CD4-positive, alpha-beta T cell treated with Interleukin-15 for 4 hours (primary cell): ENCODE measurements at regions not wholly inside any gene's neighbourhood (a gene's known extent, or its start where the extent isn't known, plus 50 kb on each side); places are given as distances from the start of the nearest gene placed in this dataset.

Source experiments
- DNase-seq: peaks from one replicate; pipeline ENCODE4 v3.0.0-alpha.2; 2020; ENCODE audit warnings: low spot score

DNA sequence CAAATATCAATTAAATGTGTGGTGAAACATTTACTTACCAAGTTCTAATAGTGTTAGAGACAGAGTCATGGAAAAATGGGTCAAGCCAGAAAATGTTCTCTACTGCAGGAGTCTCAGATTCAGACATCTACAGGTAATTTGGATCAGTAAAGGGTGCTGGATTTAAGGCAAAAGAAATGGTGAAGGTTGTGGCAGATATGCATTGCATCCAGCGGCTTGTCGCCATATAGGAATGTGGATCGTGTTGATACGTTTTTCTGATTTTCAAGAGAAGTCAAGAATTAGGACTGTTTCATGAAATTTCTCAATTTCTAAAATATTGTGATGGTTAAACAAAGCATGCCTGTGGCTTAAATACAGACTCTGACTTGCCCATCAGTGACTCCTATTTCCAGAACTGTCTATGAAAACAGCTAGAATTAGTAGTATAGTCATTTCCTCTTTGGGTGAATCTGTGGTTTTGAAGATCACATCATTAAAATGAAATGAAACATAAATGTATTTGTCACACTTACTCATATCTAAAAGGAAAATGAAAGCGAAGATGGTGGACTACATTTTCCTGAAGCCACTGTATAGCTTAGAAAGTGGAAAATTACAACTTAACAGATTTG lies 110.1 kb upstream of the VEGFC start:
- no peak for DNase-seq

DNA sequence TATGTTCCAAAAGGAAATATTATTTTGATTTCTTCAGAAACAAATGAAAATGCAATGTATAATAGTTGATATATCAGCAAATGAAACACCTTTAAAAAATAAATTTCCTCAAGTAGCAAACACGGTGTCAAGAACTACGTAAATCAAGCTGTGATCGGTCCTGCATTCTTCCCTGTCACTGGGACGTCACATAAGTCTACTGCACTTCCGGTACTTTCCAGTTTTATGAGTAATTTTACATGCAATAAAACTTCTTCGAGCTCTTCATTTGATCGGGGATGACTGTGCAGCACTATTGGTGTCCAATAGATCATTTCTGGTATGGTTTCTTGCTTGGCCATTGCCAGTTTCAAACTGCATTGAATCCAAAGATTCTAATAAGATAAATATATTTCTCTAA lies 114.0 kb upstream of the VEGFC start:
- DNase-seq = no peak

DNA sequence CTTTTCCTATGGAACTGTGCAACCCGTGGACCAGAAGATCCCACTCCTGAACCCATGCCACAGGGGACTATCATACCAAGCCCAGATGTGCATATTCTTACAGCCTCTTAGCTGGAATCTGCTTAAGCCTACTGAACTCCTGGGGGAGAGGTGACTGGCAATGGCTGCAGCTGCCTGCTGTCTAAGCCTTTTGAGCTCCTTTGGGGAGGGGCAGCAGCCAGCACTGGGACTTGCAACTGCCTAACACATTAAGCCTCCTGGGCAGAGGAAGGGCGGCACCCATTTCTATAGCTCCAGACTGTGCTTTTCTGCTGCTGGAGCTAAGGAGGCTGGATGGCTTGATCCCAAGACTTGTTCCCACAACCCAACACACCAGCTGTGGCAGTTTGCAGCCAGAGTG lies 117.9 kb upstream of the VEGFC start:
- DNase-seq = no peak

DNA sequence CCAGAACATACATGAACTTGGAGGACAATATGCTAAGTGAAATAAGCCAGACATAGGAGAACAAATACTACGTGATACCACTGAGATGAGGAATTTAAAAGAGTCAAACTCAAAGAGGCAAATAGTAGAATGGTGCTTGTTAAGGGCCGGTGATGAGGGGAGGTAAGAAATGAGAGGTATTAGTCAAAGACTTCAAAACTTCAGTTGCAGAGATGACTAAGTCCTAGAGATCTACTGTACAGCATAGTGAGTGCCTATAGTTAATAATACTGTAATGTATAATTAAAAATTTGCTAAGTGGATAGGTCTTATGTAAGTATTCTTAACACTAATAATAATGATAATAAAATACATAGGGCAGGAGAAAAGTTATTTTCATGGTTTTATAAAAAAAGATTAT lies 126.9 kb upstream of the VEGFC start:
- DNase-seq = no peak

DNA sequence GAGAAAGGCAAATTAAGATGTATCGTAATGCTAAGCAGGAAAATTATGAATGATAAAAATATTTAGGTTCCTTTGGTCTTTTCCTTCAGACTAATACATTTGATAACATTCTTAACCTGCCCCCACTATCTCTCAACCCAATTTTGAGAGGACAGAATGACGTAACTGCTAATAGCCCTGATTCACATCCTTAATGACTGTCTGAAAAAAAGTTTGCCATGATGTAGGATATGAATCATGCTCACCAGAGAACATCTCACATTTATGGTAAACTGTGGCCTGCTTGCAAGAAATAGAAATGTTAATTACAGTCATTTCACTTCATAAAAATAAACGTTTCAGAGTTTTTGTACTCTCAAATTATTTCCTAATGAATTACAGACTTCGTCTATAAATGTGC lies 128.0 kb upstream of the VEGFC start:
- DNase-seq = no peak

DNA sequence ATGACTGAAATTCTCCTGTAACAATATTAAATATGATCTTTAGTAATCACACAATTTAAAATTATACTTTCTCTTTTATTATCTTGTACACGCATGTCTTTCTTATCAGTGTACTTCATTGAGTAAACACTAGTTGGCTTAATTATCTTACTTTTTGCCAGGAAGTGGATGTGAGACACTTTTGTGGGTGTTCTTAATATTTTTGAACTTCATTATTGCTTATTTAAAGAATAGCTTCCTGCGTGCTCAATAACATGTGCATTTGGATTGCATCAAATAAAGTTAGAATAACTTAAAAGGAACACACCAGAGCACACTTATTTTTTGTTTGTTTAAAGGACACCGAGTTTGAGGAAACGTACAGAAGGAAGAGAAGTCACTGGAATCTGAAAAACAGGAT lies 128.5 kb upstream of the VEGFC start:
- DNase-seq = no peak

DNA sequence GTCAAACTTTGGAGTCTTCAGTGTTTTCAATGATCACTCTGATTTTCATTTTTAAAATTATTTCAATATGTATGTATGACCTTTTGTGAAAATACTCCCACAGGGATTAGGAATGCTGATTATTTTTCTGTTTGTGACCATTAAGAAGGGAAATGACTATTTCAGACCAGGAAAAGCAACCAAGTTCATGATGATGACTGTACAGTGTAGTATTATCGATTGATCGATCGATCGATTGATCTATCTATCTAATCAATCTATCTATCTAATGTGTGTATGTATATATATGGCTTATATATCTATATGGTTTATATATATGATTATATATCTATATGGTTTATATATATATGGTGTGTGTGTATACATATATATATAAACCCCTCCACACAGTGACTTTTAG lies 131.5 kb upstream of the VEGFC start:
- DNase-seq = no peak

DNA sequence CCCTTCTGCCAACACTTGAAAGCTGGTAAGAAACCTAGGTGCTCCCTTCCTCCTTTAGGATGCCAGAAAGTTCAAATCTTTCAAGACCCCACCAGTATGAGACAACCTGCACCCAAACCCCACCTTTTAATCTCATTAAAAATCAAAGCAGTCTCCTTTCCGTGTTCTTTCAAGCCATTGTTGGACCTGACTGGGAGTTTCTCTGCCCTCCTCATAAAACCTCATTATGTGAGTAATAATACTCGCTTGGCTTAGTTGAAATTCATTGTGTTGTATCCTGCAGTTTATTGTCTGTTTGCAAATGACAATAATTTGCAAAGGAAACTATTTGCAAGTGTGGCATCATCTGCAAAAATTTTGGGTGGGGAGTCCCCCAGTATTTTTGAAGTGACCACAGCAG lies 133.2 kb upstream of the VEGFC start:
- DNase-seq = no peak

DNA sequence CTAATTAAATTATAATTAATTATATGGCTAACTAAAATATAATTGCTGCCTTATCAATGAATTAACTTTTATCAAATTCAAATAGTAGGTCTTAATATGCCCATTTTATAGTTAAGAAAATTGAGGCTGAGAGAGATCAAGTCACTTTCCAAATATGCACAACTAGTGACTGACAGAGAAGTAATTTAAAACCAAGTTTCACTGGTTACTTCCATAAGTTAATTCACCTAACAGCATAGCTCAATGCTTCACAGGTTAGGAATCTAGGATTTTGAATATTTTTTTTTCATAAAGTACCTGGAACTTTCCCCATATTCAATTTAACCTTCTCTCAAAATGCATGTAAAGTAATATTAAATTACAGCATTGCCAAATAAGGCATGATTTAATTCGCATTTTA lies 134.4 kb upstream of the VEGFC start:
- no peak for DNase-seq

DNA sequence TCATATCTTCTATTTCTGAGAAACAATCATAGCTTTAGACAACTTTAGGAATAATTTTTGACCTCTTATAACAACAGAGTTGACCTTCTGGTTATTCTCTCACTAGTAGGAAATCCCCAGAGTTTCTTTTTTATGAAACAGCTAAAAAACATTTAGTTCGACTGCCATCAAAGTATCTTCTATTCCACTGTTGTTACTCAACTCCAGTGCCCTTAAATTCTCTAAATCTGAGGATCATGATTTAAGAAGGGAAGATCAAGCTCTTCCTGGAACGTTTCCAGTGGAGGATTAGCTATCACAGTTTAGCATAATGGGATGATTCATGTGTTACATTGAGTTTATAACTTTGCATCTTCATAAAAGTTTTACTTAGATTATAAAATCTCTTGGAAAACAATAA lies 134.9 kb upstream of the VEGFC start:
- DNase-seq = no peak

DNA sequence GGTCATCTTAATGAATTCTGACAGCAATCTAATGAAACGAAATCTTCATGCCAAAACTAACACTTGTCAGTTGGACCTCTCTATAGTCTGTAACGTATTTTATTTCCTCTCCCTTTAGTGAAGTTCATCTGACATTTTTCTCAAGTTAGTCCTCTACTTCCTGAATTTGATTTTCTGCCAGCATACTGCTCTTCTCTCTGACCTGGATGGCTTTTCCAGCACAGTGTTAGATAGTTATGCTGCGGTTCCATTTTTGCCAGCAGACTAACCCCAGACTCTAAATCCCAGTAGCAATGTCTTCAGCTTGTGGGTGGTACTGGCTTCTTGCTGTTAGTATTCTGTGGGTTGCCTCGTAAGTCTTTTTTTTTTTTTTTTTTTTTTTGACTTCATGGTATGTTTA lies 146.7 kb upstream of the VEGFC start:
- DNase-seq = no peak

DNA sequence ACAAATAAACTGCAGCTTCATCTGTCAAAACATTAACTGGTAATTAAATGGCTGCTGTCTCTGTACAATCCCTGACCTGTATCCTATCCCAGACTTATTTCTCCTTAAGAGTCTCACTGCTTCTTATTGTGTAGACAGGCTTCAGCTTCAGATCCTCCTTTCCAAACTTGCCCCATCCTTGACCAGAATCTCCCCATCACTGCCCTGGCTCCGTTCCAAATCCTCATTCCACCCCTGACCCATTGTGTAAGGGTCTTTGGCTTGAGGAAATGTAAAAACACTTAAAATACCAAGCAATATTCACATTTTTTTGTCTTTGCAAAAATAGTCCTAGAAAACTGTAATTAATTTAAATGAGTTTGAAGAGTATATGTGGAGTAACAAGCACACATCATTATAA lies 152.6 kb upstream of the VEGFC start:
- no peak for DNase-seq

DNA sequence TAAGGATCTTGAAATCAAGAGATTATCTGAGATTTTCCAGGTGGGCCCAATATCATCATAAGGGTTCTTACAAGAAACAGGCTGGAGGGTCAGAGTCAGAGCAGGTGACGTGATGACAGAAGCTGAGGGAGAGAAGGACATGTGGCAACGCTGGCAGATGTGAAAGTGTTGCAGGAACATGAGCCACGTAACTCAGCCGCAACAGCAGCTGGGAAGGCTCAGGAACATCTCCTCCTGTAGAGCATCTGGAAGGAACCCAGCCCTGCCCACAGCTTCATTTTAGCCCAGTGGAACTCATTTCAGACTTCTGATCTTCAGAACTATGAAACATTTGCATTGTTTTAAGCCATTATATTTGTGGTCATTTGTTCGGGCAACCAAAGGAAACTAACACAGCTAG lies 156.3 kb upstream of the VEGFC start:
- no peak for DNase-seq

DNA sequence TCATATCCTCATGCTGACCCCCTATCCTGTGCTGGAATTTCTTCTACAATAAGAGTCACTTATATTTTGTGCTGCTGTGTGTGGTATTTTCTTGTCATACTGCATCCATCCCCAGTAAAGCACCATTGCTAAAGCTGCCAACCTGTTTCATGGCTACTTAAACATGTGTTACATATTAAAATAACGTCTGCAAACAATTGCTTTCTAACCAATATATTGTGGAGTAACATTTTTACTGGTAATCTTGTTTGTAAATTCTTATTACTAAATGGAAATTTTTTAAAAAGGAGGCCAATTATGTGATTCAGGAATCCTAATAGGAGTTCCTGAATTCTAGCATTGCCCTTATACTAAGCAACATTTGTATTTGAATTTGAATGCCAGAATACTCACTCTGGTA lies 160.3 kb upstream of the VEGFC start:
- DNase-seq = no peak

DNA sequence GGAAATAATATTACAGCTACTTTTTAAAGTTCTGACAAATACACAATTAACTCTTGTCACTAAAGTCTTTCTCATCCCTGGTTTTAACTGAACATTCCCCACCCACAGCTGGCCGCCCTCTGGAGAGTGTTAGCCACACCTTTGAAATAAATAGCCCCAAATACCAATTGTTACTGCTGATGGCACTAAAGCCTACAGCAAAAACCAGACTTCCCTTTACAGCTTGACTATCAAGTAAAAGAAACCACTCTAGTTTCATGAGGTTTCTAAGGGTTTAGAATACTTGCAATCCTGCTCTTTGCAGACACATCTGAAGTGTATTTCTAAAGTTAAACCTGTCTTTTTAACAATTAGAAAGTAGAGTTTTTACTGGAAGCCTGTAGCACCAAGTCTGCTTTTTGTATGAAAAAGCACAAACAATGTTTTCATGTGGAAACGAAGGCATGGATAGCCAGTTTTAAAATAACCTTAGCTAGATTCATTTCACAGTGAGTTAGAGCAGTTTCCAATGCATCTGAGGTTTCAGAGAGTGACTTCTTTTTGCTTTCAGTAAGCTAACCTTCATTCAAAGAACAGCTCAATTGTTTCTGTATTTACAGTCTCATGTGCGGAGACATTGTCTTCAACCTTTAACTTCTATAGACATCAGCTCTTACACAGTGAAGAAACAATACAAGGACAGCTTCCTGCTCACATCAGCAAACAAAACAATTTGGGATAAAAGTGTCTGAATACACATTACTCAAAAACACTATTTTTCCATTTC lies 164.8 kb upstream of the VEGFC start:
- no peak for DNase-seq

DNA sequence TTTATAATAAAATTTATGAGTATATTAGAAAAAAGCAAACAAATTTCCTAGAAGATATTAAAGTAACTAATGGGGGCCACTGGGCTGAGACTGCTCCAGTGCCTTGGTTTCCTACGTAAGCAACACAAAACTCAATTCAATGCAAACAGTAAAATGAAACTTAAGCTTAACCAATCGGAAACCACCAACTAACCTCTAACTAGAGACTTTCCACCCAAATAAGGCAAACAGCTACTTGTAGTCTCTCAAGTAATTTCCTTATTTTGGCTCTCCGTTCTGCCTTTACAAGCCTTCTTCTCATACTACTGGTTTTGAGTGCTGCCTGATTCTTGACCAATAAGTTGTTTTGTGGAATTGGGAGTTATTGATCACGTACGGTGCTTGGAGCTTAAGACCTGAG lies 167.3 kb upstream of the VEGFC start:
- DNase-seq = no peak

DNA sequence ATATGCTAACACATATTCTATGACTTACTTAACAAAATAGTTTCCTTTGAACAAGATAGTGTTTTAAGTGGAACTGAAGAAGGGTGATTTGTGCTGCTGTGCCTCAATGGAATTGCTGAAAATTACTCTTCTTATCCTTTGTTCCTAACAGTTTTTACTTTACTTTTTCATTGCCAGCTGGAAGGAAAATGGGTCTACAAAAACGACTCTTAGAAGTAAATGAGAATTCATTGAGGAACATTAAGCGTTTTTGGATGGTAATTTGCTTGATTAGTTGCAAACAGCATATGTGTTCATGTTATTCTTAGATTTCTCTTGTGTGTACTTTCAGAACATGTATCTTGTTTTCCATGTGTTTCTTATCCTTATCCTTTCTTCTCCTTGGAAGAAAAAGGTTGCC lies 170.4 kb upstream of the VEGFC start:
- DNase-seq = no peak

DNA sequence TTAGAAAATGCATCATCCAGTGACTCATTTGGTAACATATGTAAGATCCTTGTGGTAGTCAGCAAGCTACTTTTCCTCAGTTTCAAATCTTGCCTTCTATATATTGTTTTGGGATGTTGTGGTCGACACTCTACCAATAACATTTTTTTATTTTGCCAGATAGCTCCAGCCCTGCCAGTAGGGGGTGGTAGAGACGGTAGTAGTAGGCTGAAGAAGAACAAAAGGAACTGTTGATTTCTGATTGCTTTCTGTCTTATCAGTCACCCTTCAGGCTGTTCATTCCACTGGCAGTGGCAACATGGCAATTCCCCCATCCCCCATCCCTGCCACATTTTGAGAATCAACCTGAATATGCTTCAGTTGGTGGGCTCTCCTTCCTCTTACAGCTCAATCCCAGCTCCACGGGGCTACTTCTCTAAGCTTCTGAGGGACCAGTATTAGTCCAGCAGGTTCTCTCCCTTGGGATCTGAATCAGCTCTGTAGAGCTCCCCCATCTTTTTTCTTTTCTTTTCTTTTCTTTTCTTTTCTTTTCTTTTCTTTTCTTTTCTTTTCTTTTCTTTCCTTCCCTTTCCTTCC lies 171.5 kb upstream of the VEGFC start:
- no peak for DNase-seq

DNA sequence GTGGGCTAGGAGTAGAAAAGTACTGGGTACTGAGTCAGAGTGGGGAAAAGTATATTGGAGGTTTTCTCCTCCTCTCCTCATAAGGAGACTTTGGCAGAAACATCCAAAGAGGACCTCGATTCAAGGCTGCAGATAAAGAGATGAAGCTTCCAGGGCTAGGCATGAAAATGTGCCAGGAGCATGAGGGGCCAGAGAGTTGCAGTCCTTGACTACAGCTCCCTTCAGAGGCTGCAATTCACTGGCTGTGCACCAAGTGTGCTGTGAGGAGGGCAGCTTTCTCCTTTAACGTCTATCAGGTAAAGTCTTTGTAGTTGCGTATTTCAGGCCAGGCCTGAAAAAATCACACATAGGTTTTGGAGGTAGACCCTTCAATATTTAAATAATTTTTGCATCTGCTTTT lies 174.9 kb upstream of the VEGFC start:
- DNase-seq = no peak

DNA sequence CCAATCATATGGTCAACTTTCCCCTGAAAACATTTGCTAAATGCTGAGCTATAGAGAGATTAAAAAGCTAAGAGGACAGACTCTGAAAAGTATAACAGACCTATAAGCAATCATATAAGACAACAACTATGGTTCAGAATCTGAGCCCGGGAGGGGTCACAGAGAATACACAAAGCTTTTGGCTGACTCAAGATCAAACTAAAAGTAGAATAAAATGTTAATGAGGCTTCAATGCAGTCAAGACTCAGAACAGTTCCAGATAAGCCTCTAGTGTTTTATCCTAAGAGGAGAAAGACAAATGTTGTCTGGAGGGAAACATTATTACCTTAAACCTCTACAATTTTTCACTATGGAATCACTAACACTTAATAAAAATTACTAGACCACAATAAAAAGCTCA lies 175.4 kb upstream of the VEGFC start:
- DNase-seq = no peak

DNA sequence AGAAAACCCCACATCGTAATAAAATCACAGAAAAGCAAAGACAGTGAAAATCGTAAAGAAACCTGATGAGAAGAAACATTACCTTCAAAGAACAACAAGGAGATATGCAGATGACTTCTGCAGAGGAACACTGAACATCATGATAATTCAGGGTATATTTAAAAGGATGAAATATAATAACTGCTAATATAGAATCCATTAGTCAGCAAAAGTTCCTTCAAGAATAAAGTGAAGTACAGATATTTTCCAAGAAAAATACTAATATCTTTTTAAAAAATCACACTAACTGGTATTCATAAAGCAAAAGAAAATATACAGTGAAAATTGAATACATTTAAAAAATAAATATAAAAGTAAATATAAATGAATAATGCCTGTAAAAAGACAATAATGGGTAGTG lies 176.3 kb upstream of the VEGFC start:
- DNase-seq = no peak

DNA sequence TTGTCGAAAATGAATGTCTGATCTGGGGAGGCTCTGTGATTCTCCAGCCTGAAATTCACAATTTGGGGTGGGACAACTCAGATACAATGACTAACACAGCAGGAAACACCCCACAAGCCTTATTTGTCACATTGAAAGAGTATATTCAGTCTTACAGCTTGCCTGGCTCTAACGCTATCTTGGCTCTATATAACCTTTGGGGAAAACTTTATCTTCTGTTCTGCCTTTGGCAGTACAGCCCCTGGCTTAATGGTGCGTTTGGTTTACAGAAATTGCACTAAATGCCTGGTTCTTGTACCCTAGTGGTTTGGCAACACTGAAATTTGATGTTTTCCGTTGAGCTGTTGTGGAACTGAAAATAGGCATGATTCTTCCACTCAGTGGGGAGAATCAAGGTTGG lies 178.1 kb upstream of the VEGFC start:
- no peak for DNase-seq

DNA sequence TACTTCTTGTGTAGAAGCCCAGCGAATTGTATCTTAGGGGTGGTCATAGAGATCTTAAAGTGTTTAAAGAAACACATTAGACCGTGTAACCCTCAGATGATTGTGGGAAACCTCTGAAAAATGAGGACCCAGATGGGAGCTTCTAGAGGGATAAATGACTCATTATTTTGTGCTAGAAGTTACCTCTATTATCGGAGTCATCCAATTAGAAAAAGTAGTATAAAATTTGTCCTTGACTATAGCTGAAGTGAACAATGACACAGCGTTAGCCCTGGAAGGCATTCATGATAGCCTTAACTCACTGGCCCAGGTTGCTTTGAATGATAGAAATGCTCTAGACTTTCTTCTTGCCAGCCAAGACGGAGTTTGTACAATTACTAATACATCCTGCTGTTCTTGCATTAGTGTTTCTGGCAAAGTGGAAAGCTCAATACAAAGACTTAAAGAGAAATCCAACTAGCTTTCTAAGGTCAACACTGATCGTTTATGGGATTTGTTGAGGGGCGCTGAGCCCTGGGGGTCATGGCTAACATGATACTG lies 178.9 kb upstream of the VEGFC start:
- DNase-seq = no peak

DNA sequence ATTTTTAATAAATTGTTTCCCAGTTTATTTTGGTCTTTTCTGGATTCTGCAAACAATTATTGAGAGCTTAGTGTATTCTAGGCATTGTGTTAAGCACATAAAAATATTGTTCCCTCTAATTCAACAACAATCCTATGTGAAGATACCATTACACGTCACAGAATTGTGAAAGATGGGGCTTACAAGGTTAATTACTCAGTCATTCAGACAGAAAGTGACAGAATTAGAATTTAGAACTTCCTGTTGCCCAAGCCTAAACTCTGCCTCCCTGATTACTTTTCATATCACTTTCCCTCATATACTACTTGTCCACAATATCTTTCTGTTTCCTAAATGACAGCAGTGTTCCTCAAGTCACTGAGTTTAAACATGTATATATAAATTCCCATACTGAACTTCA lies 186.7 kb upstream of the VEGFC start:
- no peak for DNase-seq
